GM10266 (cell line): ENCODE measurements at regions not wholly inside any gene's neighbourhood (a gene's known extent, or its start where the extent isn't known, plus 50 kb on each side); places are given as distances from the start of the nearest gene placed in this dataset.

ENCODE experiments used
- DNase-seq: peaks from one replicate; pipeline ENCODE4 v3.0.0; 2012; ENCODE audit errors: extremely low spot score
- TF ChIP-seq, protein P1 (sequence below): IDR thresholded peaks from 2 replicates; pipeline ENCODE4 v1.5.1; 2012; ENCODE audit warnings: mild to moderate bottlenecking, low read depth; ENCODE audit not compliant: control insufficient read depth, insufficient read depth; ENCODE audit errors: missing control alignments

DNA sequence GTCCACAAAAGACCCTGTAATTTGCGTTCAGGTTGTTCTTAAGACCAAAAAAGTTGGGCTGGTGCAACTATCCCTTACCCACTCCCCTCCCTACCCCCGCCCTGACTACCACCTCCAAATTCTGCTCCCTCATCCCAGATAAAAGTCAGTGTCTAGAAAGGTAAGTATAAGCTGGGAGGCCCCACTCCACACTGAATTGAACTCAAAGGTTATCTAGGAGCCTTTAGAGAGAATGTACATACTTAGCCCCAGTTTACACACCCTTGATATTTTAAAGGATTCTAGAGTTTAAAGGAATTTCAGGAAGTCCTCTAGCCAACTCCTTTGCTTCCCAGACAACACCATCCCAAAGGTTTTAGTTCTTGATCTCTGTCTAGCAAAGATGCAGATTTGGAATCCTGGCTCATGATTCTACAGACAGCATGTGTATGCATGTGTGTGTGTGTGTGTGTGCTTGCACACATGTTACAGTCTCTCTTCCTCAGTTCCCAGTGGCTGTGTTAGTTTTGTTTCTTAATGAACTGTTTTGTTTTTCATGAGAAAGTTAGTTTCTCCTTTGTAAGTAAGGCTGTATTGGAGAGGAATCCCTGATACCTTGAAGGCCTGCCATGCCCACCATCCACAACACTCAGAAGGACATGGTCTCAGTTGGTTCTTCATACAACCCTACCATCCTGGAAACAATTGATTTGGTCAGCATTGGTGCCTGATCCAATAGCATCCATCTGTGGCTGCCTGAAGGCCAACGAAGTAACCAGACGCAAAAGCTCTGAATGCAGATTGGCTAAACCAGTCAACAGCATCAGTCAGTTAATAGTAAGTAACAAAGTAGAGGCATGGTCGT lies 281.3 kb downstream of the SOX9 start:
- TF ChIP-seq, protein P1, sequence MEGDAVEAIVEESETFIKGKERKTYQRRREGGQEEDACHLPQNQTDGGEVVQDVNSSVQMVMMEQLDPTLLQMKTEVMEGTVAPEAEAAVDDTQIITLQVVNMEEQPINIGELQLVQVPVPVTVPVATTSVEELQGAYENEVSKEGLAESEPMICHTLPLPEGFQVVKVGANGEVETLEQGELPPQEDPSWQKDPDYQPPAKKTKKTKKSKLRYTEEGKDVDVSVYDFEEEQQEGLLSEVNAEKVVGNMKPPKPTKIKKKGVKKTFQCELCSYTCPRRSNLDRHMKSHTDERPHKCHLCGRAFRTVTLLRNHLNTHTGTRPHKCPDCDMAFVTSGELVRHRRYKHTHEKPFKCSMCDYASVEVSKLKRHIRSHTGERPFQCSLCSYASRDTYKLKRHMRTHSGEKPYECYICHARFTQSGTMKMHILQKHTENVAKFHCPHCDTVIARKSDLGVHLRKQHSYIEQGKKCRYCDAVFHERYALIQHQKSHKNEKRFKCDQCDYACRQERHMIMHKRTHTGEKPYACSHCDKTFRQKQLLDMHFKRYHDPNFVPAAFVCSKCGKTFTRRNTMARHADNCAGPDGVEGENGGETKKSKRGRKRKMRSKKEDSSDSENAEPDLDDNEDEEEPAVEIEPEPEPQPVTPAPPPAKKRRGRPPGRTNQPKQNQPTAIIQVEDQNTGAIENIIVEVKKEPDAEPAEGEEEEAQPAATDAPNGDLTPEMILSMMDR: no peak
- DNase-seq: no peak

DNA sequence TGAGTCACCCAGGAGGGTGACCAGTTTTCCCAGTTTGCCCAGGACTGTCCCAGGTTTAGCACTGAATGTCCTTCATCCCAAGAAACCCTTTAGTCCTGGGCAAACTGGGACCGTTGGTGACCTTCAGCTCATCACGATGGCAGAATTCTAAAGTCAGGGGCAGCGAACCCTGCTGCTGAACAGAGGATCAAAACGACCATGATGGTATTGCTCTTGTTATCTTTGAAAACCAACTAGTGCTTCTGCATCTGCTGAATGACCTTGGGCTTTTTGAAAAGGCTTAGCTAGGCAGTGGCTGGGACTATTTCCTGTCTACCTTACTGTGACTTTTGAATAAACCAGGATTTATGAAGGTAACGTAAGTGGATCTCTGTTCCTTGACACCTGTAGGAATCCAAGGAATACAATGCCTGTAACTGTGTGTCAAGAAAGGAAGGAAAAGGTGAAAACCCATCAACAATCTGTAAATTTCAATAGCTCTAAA lies 281.9 kb downstream of the SOX9 start:
- DNase-seq: no peak
- TF ChIP-seq, protein P1: no peak

DNA sequence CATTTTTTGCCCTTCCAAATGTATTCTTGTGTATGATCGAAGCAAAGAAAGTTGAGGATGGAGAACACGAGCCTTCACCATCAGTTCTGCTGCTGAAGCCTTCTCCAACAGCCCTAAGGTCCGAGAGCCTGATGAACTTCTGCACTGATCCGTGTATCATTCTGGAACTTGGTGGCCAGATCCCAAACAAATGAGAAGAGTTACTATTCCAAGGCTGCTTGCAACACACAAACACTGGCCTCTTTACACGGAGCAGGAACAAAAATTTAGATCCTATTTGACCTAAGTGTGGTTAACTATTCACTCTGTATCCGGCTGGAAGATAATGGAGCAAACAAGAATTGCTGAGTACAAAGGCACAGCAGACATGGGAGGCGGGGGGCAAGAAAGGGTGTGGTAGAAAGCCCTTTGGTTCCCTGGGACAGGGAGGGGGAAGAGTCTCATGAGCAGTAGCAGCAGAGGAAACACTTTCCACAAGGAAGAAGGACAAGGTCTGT lies 282.9 kb downstream of the SOX9 start:
- DNase-seq: no peak
- TF ChIP-seq, protein P1: no peak

DNA sequence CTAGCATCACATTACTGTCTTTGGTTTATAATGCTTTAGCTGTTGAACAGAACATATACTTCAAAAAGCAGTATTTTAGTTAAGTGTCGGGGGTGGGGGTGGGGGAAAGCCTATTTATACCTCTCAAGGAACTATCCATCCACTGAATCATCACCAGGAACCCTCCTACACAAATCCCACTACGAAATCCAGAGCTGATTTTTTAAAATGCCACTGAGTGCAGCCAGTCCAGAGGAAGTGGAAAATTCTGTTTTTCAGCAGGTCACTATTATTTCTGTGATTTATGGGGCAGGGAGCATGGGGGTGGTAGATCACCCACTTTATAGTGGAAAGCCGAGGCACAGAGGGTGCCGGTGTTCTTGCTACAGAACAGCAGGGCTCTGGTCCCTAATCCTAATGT lies 284.1 kb downstream of the SOX9 start:
- TF ChIP-seq, protein P1: no peak
- no peak for DNase-seq

DNA sequence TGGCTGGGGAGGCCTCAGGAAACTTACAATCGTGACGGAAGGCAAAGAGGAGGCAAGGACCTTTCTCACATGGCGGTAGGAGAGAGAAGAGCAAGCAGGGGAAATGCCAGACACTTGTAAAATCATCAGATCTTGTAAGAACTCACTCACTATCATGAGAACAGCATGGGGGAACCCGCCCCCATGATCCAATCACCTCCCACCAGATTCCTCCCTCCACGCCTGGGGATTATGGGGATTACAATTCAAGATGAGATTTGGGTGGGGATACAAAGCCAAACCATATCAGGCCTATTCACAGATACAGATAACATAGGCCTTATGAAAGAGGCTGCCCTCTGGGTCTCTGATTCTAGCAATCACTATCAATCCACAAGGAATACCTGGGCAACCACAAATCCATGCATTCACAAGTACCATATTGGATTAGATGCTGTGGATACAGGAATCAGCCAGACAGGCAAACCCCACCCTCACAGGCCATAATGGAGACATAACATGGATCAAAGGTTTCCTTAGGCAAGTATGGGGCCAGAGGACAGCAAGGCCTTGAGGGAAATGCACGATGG lies 284.9 kb downstream of the SOX9 start:
- TF ChIP-seq, protein P1: no peak
- DNase-seq: no peak

DNA sequence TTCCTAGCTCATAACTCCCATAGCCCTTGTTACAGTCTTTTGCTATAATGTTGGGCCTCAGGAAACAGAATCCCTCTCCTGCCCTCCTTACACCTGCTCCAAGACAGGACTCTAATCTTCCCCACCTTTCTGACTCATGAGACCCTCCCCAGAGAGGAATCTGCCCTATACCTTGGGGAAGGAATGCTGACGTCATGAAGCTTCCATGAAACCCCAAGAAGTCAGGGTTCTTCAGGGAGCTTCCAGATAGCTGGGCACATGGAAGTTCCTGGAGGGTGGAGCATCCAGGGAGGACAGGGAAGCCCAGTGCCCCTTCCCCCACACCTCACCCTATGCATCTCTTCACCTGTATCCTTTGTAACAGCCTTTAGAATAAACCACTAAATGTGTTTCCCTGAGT lies 285.7 kb downstream of the SOX9 start:
- no peak for DNase-seq
- TF ChIP-seq, protein P1: no peak
